ENCODE measurements at regions not wholly inside any gene's neighbourhood (a gene's known extent, or its start where the extent isn't known, plus 50 kb on each side); places are given as distances from the start of the nearest gene placed in this dataset.

DNA sequence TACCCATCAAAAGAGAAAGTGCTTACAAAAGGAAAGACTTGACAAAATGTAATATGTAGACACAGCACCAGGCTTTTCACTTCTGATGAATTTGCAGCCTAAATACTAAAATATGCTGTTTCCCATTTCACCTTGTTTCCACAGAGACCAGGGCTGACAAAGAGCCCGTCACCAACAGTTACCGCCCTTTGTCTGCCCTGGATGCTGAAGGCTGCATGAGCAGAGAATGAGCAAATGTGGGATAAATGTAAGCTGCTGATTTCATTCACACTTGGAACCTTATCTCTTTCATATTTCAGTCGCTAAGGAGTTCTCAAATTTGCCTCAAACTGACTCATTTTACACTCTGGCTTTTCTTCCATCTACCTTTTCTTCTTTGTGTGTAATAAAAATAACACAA lies 213.9 kb downstream of the TMEM167A start:
- Histone ChIP-seq H3K9ac (replicated peaks in 1 of 4; ENCODE audit: extremely low read depth in 1 of 4, low read depth in 3 of 4, low read length in 3 of 4) (no peak overlapping the region), H3K9me3 (ENCODE audit: insufficient read depth in 2 of 2, low read depth in 1 of 2, low read length in 1 of 2) (no peaks in the 10 kb centered on the region), H3K4me2 (ENCODE audit: insufficient read depth in 1 of 2, low read depth in 2 of 2, low read length in 2 of 2) (no peak overlapping the region), H3K23me2 (ENCODE audit: low read depth, low read length) (no peaks in the 10 kb centered on the region), H2AFZ (ENCODE audit: low read length) (no peak overlapping the region), H4K20me1 (replicated peaks in 1 of 2; ENCODE audit: control insufficient read depth in 1 of 2, insufficient read depth in 2 of 2, low read length in 2 of 2) (no peaks in the 10 kb centered on the region), H3K56ac (replicated peaks; ENCODE audit: insufficient read length, low read depth, low read length) (no peak overlapping the region), H4K8ac (ENCODE audit: extremely low read depth, insufficient read depth, low read length) (no peak overlapping the region), H2AK5ac (ENCODE audit: low read depth, low read length) (no peak overlapping the region), H4K91ac (replicated peaks; ENCODE audit: insufficient read length, low read length) (no peak overlapping the region), H3K79me2 (ENCODE audit: control insufficient read depth in 1 of 2, insufficient read depth in 2 of 2, low read length in 2 of 2) (no peaks in the 10 kb centered on the region), H3K14ac (ENCODE audit: insufficient read length) (no peak overlapping the region), H3K36me3 (ENCODE audit: control insufficient read depth in 2 of 4, insufficient read depth in 4 of 4, low read length in 3 of 4) (no peaks in the 10 kb centered on the region), H2BK20ac (ENCODE audit: low read length) (no peak overlapping the region), H2BK5ac (ENCODE audit: low read depth, low read length) (no peak overlapping the region), H4K5ac (ENCODE audit: insufficient read length, low read depth, low read length) (no peak overlapping the region), H3K27me3 (replicated peaks in 1 of 4; ENCODE audit: control insufficient read depth in 3 of 4, extremely low read depth in 1 of 4, insufficient read depth in 3 of 4, low read length in 3 of 4) (no peaks in the 10 kb centered on the region), H3K79me1 (ENCODE audit: low read depth, low read length) (no peaks in the 10 kb centered on the region), H3K23ac (ENCODE audit: insufficient read length) (no peak overlapping the region), H3K4ac (replicated peaks; ENCODE audit: insufficient read length, low read depth, low read length) (no peak overlapping the region), H2BK120ac (replicated peaks; ENCODE audit: low read depth, low read length) (no peak overlapping the region), H2BK12ac (ENCODE audit: low read depth, low read length) (no peak overlapping the region), H3K4me3 (ENCODE audit: extremely low read depth in 1 of 4, insufficient read depth in 2 of 4, low read depth in 3 of 4, low read length in 4 of 4) (no peak overlapping the region), H3K4me1 (replicated peaks in 1 of 4; ENCODE audit: control insufficient read depth in 3 of 4, insufficient read depth in 4 of 4, low read length in 3 of 4) (peaks cover 0 to 11% (median 2%) of the 10 kb centered on the region in 4 experiments; a peak in 2 of 7 replicates), H2BK15ac (ENCODE audit: low read length) (no peak overlapping the region), H3K27ac (ENCODE audit: low read depth, low read length) (no peak overlapping the region), H3K18ac (ENCODE audit: extremely low read depth, low read length) (no peak overlapping the region)
- WGBS, 2 experiments (ENCODE audit: extremely low coverage in 1 of 2, insufficient coverage in 1 of 2, insufficient read length in 1 of 2, insufficient replicate concordance in 2 of 2, low coverage in 1 of 2, low lambda C conversion rate in 2 of 2, missing lambda C conversion rate in 1 of 2) = 80% methylated on average over 3 of the region's 3 CpGs; no CpG with 5 or more reads in 1 of the 2 experiments
- DNase-seq (ENCODE audit: low read depth in 1 of 2, low spot score in 2 of 2) (no peak), FAIRE-seq (no peak)
- CTCF ChIA-PET (ENCODE audit: partially characterized antibody) = no interaction called here
- POLR2A ChIA-PET (ENCODE audit: partially characterized antibody) = no interaction called here
- TF ChIP-seq EGR1 (IDR thresholded peaks at IDR 0.05; ENCODE audit: borderline replicate concordance, low read depth, low read length) (no peak), NANOG (IDR thresholded peaks at IDR 0.05; ENCODE audit: insufficient read depth, low read depth, low read length, poor library complexity, severe bottlenecking) (no peak)

All from H1 (cell line).